Esophagus muscularis mucosa (tissue), 4 donors: ENCODE measurements at regions not wholly inside any gene's neighbourhood (a gene's known extent, or its start where the extent isn't known, plus 50 kb on each side); places are given as distances from the start of the nearest gene placed in this dataset.

ENCODE experiments used
- DNase-seq: peaks from one replicate; pipeline ENCODE4 v3.0.0-alpha.2; 2017; ENCODE audit errors: extremely low spot score
- H3K27ac ChIP-seq, 4 donors: fragments of 200-600 bp; sonication (generic); replicated peaks in 1 of 4; 1 replicate in 3 of 4; 2 replicates in 1 of 4; pipeline ENCODE4 v1.5.1; 2016 to 2019; ENCODE audit warnings: mild to moderate bottlenecking in 1 of 4
- H3K27me3 ChIP-seq, 4 donors: fragments of 200-600 bp; sonication (generic); one replicate each; pipeline versions ENCODE4 v1.5.1 to v1.6.0; 2016 to 2019
- H3K36me3 ChIP-seq, 4 donors: fragments of 200-600 bp; sonication (generic); one replicate each; pipeline ENCODE4 v1.5.1; 2016 to 2019
- H3K4me1 ChIP-seq, 4 donors: fragments of 200-600 bp; sonication (generic); one replicate each; pipeline ENCODE4 v1.5.1; 2016 to 2019
- H3K4me3 ChIP-seq, 4 donors: fragments of 200-600 bp; sonication (generic); 1 replicate in 2 of 4; 2 replicates in 2 of 4; pipeline ENCODE4 v1.5.1; 2016 to 2019; ENCODE audit warnings: mild to moderate bottlenecking in 4 of 4, moderate library complexity in 1 of 4
- H3K9me3 ChIP-seq, 4 donors: fragments of 200-600 bp; sonication (generic); 1 replicate in 3 of 4; 2 replicates in 1 of 4; pipeline ENCODE4 v1.5.1; 2016 to 2019
- CTCF ChIP-seq, 3 experiments: fragments of 200-600 bp in 2 of 3; fragments of 450-650 bp in 1 of 3; sonication (generic) in 2 of 3; IDR thresholded peaks; one replicate each; pipeline ENCODE4 v1.5.1; 2017 to 2019; ENCODE audit warnings: antibody characterized with exemption in 3 of 3, mild to moderate bottlenecking in 2 of 3, moderate library complexity in 1 of 3
- EP300 ChIP-seq: sonication (generic); formaldehyde crosslinking; IDR thresholded peaks from one replicate; pipeline ENCODE4 v1.6.1; 2017; ENCODE audit warnings: antibody characterized with exemption
- POLR2A ChIP-seq: fragments of 450-650 bp; IDR thresholded peaks from one replicate; pipeline ENCODE4 v1.6.1; 2017; ENCODE audit warnings: antibody characterized with exemption, moderate library complexity, mild to moderate bottlenecking, low read depth
- POLR2AphosphoS5 ChIP-seq, 2 donors: sonication (generic); formaldehyde crosslinking; IDR thresholded peaks; one replicate each; pipeline ENCODE4 v1.6.1; 2017; ENCODE audit warnings: antibody characterized with exemption in 2 of 2
- WGBS: methylation state at CpG from one replicate; pipeline ENCODE4 v1.1.5; 2018; 5-methylcytosine and 5-hydroxymethylcytosine counted together
- intact Hi-C: fragments of 100-400 bp; cut with DNase I; formaldehyde crosslinking; loops from one replicate; pipeline ENCODE4 v1.15.1; 2023

GRCh38 chr2:220876080-220876824 lies 695.9 kb downstream of the EPHA4 start:
- Histone ChIP-seq H3K27me3 (no peaks in the 10 kb centered on the region), H3K9me3 (no peaks in the 10 kb centered on the region), H3K4me3 (no peak overlapping the region), H3K4me1 (no peaks in the 10 kb centered on the region), H3K27ac (no peak overlapping the region), H3K36me3 (no peaks in the 10 kb centered on the region)
- TF ChIP-seq EP300 (no peak), POLR2A (no peak), CTCF (IDR thresholded peaks at IDR 0.05) (no peak), POLR2AphosphoS5 (IDR thresholded peaks at IDR 0.05) (no peak)
- 53% methylated on average over 3 of the region's 3 CpGs for WGBS
- intact Hi-C loops: no loop called here
- no peak for DNase-seq

- Histone ChIP-seq H3K36me3 (no peaks in the 10 kb centered on the region), H3K4me3 (no peak overlapping the region), H3K27me3 (no peaks in the 10 kb centered on the region), H3K27ac (no peak overlapping the region), H3K9me3 (no peaks in the 10 kb centered on the region), H3K4me1 (no peaks in the 10 kb centered on the region)
- TF ChIP-seq EP300 (no peak), POLR2AphosphoS5 (IDR thresholded peaks at IDR 0.05) (no peak), POLR2A (no peak), CTCF (IDR thresholded peaks at IDR 0.05) (no peak)
- no peak for DNase-seq
- intact Hi-C loops: no loop called here
- 63% methylated on average over 2 of the region's 2 CpGs for WGBS
Observed at GRCh38 chr2:220877491-220877890, 694.6 kb downstream of the EPHA4 start.

GRCh38 chr2:220877897-220878296 lies 694.2 kb downstream of the EPHA4 start:
- intact Hi-C loops: no loop called here
- 85% methylated on average over 4 of the region's 4 CpGs for WGBS

GRCh38 chr2:220880623-220881596 lies 691.2 kb downstream of the EPHA4 start:
- H3K4me1 ChIP-seq: no peaks in the 10 kb centered on the region
- no peaks in the 10 kb centered on the region for H3K27me3 ChIP-seq
- H3K4me3 ChIP-seq: no peak overlapping the region
- 81% methylated on average over 3 of the region's 3 CpGs for WGBS
- H3K27ac ChIP-seq: no peak overlapping the region
- no peak for DNase-seq
- no peaks in the 10 kb centered on the region for H3K9me3 ChIP-seq
- TF ChIP-seq CTCF (IDR thresholded peaks at IDR 0.05) (no peak), POLR2AphosphoS5 (IDR thresholded peaks at IDR 0.05) (no peak), POLR2A (no peak), EP300 (no peak)
- H3K36me3 ChIP-seq: no peaks in the 10 kb centered on the region
- intact Hi-C loops: no loop called here

More at GRCh38 chr2:220877897-220878296, 694.2 kb downstream of the EPHA4 start:
- Histone ChIP-seq H3K9me3 (no peaks in the 10 kb centered on the region), H3K27ac (no peak overlapping the region), H3K4me1 (no peaks in the 10 kb centered on the region), H3K36me3 (no peaks in the 10 kb centered on the region), H3K27me3 (no peaks in the 10 kb centered on the region), H3K4me3 (no peak overlapping the region)
- DNase-seq: no peak
- TF ChIP-seq POLR2A: no peak
- no peak for TF ChIP-seq EP300
- no peak for TF ChIP-seq POLR2AphosphoS5 (IDR thresholded peaks at IDR 0.05)
- TF ChIP-seq CTCF (IDR thresholded peaks at IDR 0.05): no peak
